Uterus (tissue), 2 donors: ENCODE measurements at regions not wholly inside any gene's neighbourhood (a gene's known extent, or its start where the extent isn't known, plus 50 kb on each side); places are given as distances from the start of the nearest gene placed in this dataset.

Experiments
- CTCF ChIP-seq, 4 experiments: fragments of 200-600 bp in 2 of 4; fragments of 450-650 bp in 2 of 4; sonication (generic) in 2 of 4; IDR thresholded peaks; one replicate each; pipeline ENCODE4 v1.5.1; 2016 to 2019; ENCODE audit warnings: antibody characterized with exemption in 4 of 4, mild to moderate bottlenecking in 2 of 4, moderate library complexity in 1 of 4
- POLR2A ChIP-seq, 2 donors: fragments of 450-650 bp; IDR thresholded peaks; one replicate each; pipeline ENCODE4 v1.6.1; 2016; ENCODE audit warnings: antibody characterized with exemption in 2 of 2, mild to moderate bottlenecking in 1 of 2, moderate library complexity in 1 of 2

GRCh38 chr9:85322592-85322991, 419.2 kb downstream of the AGTPBP1 start:
- TF ChIP-seq POLR2A (IDR thresholded peaks at IDR 0.05) = no peak
- TF ChIP-seq CTCF (IDR thresholded peaks at IDR 0.05) = no peak
